Amniotic epithelial cell (primary cell): ENCODE measurements at regions not wholly inside any gene's neighbourhood (a gene's known extent, or its start where the extent isn't known, plus 50 kb on each side); places are given as distances from the start of the nearest gene placed in this dataset.

Experiments
- DNase-seq: peaks from one replicate; pipeline ENCODE4 v3.0.0-alpha.2; 2010; ENCODE audit warnings: low read depth

DNA sequence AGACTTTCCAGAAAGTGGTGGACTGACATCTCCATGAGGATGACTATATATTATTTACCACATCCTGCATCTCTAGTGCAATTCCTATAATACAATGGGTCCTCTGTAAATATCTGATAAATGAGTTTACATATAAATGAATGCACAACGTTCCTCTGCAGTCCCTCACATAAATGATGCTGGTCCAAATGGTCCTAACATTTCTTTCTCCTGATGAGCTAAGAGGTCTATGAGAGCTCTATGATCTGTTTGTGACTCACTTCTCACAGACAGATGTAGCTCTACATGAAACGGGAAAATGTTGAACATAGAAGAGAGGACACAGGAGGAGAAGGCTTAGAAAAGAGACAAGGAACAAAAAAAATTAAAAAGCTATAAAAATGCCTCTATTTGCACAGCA, 201.2 kb upstream of the PIK3C3 start:
- no peak for DNase-seq

- DNase-seq, result no peak
Observed at GRCh38 chr18:41752826-41753225, 202.2 kb upstream of the PIK3C3 start.

GRCh38 chr18:41751652-41752051, 203.4 kb upstream of the PIK3C3 start:
- DNase-seq, result no peak

DNA sequence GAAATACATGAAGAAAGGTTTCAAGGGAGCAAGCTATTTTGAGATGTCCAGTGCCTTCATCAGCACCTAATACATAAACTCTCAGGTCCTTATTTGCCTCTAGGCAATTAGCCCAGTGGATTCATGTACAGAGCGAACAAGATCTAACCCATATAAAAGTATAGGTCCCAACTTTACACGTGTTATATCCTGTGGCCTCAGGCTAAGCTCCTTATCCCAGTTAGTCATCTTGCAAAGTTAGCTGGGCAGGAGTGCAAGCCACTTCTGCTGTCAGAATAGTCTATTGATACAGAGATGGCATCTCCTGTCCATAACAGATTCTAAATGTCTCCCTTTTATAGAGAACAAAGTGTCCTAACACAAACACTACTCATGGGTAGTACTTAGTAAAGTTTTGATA, 203.9 kb upstream of the PIK3C3 start:
- DNase-seq, result no peak

DNA sequence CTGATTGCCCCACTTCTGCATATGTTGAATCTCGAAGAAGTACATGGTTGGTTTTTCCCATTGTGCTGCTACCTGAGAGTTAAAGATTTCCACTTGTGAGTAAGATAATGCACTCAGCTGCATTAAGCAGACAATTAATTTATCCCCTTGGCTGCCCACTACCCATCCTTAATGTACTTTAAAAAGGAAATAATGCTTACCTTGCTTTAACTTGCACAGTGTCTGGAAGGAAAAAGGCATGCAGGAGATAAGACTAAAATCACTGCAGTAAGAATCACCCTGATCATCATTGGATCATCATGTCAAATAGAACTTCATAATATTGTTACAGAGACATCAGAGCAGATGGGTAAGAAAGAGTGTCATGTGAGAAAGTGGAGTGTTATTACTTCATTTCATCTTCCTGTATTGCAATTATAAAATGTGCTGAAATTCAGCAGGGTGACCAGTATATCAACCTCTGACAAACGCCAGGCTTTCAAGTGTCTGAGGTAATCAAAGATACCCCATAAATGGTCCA, 207.3 kb upstream of the PIK3C3 start:
- DNase-seq, result no peak

GRCh38 chr18:41745166-41746049, 209.6 kb upstream of the PIK3C3 start:
- peak; percentile 55 for DNase-seq

- DNase-seq, result no peak
Observed at GRCh38 chr18:41744421-41745030, 210.5 kb upstream of the PIK3C3 start.

GRCh38 chr18:41737218-41737617, 217.8 kb upstream of the PIK3C3 start:
- no peak for DNase-seq

- no peak for DNase-seq
Observed at GRCh38 chr18:41734917-41735316, 220.1 kb upstream of the PIK3C3 start.

DNA sequence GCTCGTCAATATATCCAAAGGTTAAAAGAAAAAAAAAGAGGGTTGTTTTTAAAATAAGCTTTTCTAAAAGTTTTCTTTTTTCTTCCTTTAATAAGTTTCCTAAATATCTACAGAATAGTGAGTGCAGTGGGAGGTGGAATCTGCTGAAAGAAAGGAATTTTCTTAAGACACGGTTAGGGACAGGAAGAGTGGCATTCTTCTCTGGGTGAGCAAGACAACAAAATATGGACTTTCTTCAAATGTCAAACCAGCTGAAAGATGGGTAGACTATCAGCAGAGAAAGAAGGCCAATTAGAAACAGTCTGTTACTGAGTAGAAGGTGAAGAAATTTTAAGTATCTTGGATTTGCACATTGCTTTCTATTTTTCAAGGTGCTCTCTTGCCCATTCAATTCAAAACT, 222.7 kb upstream of the PIK3C3 start:
- no peak for DNase-seq

DNA sequence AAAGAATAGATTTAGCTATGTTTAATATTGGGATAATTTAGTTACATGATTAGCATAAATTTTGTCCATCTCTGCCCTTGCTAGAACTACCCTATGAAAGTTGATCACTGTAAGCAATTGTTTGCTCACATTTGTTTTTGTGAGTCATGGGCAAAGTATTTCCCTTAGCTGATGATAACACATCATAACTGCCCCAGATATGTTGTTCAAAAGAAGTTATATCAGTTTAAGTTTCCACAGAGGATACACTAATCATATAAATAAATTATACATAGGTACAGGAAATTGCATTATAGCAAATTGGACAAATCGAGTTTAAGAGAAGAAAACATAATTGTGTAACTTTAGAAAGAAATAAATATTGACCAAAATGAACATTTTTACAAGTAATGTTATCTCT, 223.2 kb upstream of the PIK3C3 start:
- DNase-seq, result peak; percentile 68

DNA sequence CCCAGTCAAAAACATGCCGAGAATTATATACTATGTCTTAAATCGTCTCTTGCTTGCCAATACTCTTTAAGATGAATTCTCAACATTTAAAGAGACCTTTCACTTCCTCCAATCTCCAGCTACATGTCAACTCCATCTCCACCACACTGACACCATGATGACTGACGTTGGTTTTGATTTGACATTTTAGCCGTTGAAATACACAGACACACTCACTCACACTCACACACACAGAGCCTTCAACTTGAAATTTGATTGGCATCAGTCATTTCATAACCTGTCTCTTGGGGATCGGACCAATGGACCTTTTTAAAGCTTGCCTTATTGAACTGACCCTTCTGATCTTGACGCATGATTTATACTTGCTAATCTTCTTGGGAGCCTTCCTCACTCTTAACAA, 230.8 kb upstream of the PIK3C3 start:
- no peak for DNase-seq

DNA sequence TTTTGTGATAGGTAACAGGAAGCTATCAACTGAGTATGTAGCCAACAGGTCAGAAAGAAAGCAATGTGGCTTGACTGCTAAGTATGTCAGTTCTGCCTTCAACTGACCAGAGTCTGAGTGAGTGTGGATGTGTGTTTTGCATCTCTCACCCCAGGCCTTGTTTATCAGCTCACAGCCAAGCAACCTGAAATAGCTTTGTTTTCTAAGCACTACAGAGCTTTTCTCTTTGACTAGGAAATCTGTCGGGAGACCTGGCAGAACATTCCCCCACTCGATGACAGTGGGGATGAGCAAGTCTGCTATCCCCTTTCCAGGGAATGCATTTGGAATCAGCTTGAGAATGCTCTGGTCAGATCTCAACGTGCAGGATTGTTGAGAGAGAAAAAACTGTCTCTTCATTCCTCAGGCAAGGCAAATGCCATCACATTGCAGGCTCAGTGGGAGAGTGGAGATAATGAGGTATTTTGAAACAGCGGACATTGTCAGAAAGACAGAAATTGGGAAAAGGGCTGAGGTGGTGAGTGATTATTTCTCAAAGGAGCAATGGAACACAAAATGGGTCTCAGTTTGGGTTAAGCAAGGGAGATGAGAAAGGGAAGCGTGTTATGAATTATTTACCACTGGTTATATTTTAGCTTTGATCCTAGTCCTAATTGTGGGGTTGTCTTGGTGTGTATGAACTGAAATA, 233.8 kb upstream of the PIK3C3 start:
- DNase-seq, result peak; percentile 59

- DNase-seq, result peak; percentile 94
Observed at GRCh38 chr18:41720226-41720625, 234.8 kb upstream of the PIK3C3 start.

- DNase-seq, result peak; percentile 97
Observed at GRCh38 chr18:41719808-41720207, 235.2 kb upstream of the PIK3C3 start.

DNA sequence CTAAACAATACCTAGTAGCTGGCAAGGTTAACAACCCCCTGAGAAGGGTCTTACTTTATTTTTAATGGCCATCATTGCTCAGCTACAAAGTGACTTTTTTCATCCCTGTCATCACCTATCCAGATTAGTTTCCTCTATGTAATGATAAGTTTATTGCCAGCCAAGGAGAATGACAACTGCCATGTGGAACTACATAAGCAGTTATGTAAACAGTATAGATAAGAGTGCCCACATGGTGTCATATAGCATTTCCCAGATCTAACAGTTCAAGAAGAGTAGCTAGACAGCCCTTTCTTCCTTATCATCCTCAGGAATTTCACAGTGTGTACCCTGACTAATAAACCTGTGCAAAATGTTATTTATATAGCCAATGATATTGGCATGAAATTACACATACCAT, 240.2 kb upstream of the PIK3C3 start:
- peak; percentile 39 for DNase-seq

- no peak for DNase-seq
Observed at GRCh38 chr18:41713969-41714825, 240.8 kb upstream of the PIK3C3 start.

DNA sequence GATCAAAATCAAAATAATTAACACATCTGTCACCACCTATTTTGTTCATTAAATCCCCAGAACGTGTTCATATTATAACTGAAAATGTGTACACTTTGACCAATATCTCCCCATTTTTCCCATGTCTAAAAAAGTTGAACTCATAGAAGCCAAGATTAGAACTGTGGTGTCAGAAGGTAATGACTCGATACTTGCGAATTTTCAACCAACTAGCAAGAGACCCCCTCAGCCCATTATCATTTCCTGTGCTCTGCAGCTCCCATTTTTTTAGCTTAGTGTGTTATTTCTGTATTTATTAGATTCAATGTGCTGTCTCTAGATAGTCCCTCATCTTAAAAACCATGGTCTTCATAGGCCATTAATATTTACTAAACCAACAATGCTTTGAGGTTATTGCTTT, 248.7 kb upstream of the PIK3C3 start:
- no peak for DNase-seq

- peak; percentile 48 for DNase-seq
Observed at GRCh38 chr18:41703744-41704530, 251.1 kb upstream of the PIK3C3 start.

- no peak for DNase-seq
Observed at GRCh38 chr18:41700416-41700815, 254.6 kb upstream of the PIK3C3 start.

GRCh38 chr18:41695441-41695840, 259.6 kb upstream of the PIK3C3 start:
- DNase-seq, result peak; percentile 42
